Fibroblast of lung (primary cell): ENCODE measurements at regions not wholly inside any gene's neighbourhood (a gene's known extent, or its start where the extent isn't known, plus 50 kb on each side); places are given as distances from the start of the nearest gene placed in this dataset.

Source experiments
- CTCF ChIP-seq, 2 donors: IDR thresholded peaks in 1 of 2; conservative IDR thresholded peaks in 1 of 2; 1 replicate in 1 of 2; 2 replicates in 1 of 2; pipeline ENCODE4 v1.5.1; 2011 to 2012; ENCODE audit warnings: low read length in 2 of 2, control low read depth in 1 of 2, inconsistent platforms in 1 of 2, low read depth in 1 of 2, mild to moderate bottlenecking in 1 of 2
- EZH2 ChIP-seq: IDR thresholded peaks from 2 replicates; pipeline ENCODE4 v1.5.1; 2012; ENCODE audit warnings: low read length, control low read depth, mild to moderate bottlenecking; ENCODE audit errors: missing control alignments

GRCh38 chr1:188652678-188653077 is 1823.9 kb downstream of the PLA2G4A start:
- TF ChIP-seq CTCF (conservative IDR thresholded peaks at IDR 0.05 in 1 of 2, IDR thresholded peaks at IDR 0.05 in 1 of 2; ENCODE audit: low read depth in 1 of 2, low read length in 2 of 2): no peak
- no peak for TF ChIP-seq EZH2
